ENCODE measurements at regions not wholly inside any gene's neighbourhood (a gene's known extent, or its start where the extent isn't known, plus 50 kb on each side); places are given as distances from the start of the nearest gene placed in this dataset.

- TF ChIP-seq, protein P1, sequence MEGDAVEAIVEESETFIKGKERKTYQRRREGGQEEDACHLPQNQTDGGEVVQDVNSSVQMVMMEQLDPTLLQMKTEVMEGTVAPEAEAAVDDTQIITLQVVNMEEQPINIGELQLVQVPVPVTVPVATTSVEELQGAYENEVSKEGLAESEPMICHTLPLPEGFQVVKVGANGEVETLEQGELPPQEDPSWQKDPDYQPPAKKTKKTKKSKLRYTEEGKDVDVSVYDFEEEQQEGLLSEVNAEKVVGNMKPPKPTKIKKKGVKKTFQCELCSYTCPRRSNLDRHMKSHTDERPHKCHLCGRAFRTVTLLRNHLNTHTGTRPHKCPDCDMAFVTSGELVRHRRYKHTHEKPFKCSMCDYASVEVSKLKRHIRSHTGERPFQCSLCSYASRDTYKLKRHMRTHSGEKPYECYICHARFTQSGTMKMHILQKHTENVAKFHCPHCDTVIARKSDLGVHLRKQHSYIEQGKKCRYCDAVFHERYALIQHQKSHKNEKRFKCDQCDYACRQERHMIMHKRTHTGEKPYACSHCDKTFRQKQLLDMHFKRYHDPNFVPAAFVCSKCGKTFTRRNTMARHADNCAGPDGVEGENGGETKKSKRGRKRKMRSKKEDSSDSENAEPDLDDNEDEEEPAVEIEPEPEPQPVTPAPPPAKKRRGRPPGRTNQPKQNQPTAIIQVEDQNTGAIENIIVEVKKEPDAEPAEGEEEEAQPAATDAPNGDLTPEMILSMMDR (IDR thresholded peaks at IDR 0.05) = no peak
- no peak for TF ChIP-seq POLR2A (IDR thresholded peaks at IDR 0.05)
These were observed 318.2 kb downstream of the CBLN2 start for GRCh38 chr18:72225958-72226357.

Data from uterus (tissue), 2 donors.